SK-N-SH (cell line): ENCODE measurements at regions not wholly inside any gene's neighbourhood (a gene's known extent, or its start where the extent isn't known, plus 50 kb on each side); places are given as distances from the start of the nearest gene placed in this dataset.

Experiments
- GABPA ChIP-seq: IDR thresholded peaks from 2 replicates; pipeline ENCODE4 v1.4.0; 2012; ENCODE audit warnings: low read depth, mild to moderate bottlenecking
- GATA2 ChIP-seq: sonication (generic); formaldehyde crosslinking; IDR thresholded peaks from 2 replicates; pipeline ENCODE4 v1.5.0; 2020; ENCODE audit warnings: mild to moderate bottlenecking, missing genetic modification reagents
- MXI1 ChIP-seq: IDR thresholded peaks from 2 replicates; pipeline ENCODE4 v1.6.1; 2012; ENCODE audit warnings: mild to moderate bottlenecking, low read depth, low read length, improper control_type of control experiment
- NRF1 ChIP-seq: IDR thresholded peaks from 2 replicates; pipeline ENCODE4 v1.6.1; 2012; ENCODE audit warnings: low read depth, mild to moderate bottlenecking, low read length
- RXRA ChIP-seq: IDR thresholded peaks from 2 replicates; pipeline ENCODE4 v1.4.0; 2012; ENCODE audit warnings: low read depth, mild to moderate bottlenecking, borderline replicate concordance
- USF2 ChIP-seq: fragments of 150-350 bp; IDR thresholded peaks from 2 replicates; pipeline ENCODE4 v1.6.1; 2017; ENCODE audit warnings: antibody characterized with exemption, low read length, low read depth, borderline replicate concordance
- TF ChIP-seq, protein P1 (sequence below): fragments of 200-600 bp; sonication (generic); IDR thresholded peaks from 2 replicates; pipeline ENCODE4 v1.6.1; 2017; ENCODE audit warnings: antibody characterized with exemption, mild to moderate bottlenecking, moderate library complexity

DNA sequence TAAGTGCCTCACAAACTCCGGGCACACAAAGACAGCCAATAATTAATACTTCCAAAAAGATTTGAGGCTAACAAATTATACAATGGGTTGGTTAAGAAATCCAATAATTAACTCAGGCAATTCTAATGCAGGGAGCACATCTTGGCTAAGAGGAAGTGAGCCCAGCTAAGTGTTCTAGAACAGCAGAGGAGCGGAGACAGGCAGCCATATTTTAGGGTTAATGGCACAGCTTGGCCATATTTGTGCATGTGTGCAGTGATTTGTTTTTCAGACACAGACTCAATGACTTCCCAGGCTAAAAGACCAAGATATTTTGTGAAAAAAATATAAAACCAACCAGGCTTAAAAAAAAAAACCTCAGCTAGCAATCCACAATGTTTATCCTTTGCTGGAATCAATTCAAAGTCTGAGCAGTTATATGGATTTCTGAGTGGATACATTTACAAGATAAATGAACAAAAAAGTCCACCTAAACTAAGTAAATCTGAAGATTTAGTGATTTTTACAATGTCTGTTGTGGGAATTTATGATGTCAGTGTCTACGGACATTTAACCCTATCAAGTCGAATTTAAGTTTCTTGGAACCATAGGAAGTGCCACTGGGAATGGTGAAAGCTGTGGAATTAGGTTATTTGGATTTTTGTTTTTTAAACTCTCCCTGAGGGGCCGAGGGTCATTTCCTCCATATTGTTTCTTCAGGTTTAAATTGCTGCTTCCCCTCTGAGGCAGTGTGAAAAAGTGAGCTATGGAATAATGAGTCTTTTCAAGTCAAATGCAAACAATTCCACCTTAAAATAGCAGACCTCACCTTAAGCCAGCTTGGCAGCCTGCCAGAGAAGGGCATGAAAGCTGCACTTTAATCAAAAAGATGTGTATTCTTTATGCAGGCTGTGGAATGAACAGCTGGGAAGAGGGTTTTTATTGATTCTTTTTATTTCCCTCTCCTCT lies 413.7 kb upstream of the TBL1XR1 start:
- TF ChIP-seq, protein P1, sequence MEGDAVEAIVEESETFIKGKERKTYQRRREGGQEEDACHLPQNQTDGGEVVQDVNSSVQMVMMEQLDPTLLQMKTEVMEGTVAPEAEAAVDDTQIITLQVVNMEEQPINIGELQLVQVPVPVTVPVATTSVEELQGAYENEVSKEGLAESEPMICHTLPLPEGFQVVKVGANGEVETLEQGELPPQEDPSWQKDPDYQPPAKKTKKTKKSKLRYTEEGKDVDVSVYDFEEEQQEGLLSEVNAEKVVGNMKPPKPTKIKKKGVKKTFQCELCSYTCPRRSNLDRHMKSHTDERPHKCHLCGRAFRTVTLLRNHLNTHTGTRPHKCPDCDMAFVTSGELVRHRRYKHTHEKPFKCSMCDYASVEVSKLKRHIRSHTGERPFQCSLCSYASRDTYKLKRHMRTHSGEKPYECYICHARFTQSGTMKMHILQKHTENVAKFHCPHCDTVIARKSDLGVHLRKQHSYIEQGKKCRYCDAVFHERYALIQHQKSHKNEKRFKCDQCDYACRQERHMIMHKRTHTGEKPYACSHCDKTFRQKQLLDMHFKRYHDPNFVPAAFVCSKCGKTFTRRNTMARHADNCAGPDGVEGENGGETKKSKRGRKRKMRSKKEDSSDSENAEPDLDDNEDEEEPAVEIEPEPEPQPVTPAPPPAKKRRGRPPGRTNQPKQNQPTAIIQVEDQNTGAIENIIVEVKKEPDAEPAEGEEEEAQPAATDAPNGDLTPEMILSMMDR, result no peak
- TF ChIP-seq MXI1, result no peak
- TF ChIP-seq NRF1, result no peak
- TF ChIP-seq USF2, result no peak
- no peak for TF ChIP-seq GABPA
- TF ChIP-seq RXRA, result no peak
- TF ChIP-seq GATA2, result no peak
